GM12892 (cell line): ENCODE measurements at regions not wholly inside any gene's neighbourhood (a gene's known extent, or its start where the extent isn't known, plus 50 kb on each side); places are given as distances from the start of the nearest gene placed in this dataset.

Experiments used
- POLR2A ChIP-seq: IDR thresholded peaks from 2 replicates; pipeline ENCODE4 v1.6.1; 2011; ENCODE audit warnings: low read depth, low read length, control low read depth
- POLR2AphosphoS5 ChIP-seq: IDR thresholded peaks from 2 replicates; pipeline ENCODE4 v1.6.1; 2011; ENCODE audit warnings: low read depth, low read length, control low read depth
- TAF1 ChIP-seq: IDR thresholded peaks from 2 replicates; pipeline ENCODE4 v1.6.1; 2011; ENCODE audit warnings: low read depth, mild to moderate bottlenecking, control low read depth, low read length, borderline replicate concordance

DNA sequence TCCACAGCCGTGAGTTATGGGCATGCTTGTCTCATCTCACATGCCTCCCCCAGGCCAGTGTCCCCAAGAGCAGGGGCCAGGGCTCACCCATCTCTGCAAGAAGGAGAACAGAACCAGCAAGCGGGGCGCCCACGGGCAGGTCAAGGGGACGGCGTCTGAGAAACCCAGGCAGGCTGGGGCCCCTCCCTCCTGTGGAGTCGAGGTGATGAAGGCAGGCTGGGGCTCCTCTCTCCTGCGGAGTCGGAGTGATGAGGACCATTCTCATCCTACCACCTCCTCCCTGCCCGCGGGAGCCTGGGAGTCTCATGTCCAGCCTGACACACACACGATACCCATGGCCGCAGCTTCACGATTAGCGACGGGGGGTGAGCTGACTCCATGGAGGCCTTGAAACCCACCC, 141.9 kb downstream of the CTTN start:
- no peak for TF ChIP-seq POLR2A
- TF ChIP-seq POLR2AphosphoS5 = no peak
- no peak for TF ChIP-seq TAF1
